ENCODE measurements at regions not wholly inside any gene's neighbourhood (a gene's known extent, or its start where the extent isn't known, plus 50 kb on each side); places are given as distances from the start of the nearest gene placed in this dataset.

DNA sequence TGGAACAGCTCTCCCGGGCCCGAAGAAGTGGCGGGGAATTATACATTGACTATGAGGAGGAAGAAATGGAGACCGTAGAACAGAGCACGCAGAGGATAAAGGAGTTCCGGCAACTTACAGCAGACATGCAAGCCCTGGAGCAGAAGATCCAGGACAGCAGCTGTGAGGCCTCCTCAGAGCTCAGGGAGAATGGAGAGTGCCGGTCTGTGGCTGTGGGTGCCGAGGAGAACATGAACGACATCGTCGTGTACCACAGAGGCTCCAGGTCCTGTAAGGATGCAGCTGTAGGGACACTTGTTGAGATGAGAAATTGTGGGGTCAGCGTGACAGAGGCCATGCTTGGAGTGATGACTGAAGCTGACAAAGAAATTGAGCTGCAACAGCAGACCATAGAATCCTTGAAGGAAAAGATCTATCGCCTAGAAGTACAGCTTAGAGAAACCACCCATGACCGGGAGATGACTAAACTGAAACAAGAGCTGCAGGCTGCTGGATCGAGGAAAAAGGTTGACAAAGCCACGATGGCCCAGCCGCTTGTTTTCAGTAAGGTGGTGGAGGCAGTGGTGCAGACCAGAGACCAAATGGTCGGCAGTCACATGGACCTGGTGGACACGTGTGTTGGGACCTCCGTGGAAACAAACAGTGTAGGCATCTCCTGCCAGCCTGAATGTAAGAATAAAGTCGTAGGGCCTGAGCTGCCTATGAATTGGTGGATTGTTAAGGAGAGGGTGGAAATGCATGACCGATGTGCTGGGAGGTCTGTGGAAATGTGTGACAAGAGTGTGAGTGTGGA lies 129.5 kb upstream of the DMRT1 start:
- no peak for TF ChIP-seq BHLHE40 (IDR thresholded peaks at IDR 0.05; ENCODE audit: low read depth, low read length)
- TF ChIP-seq MAZ (IDR thresholded peaks at IDR 0.05; ENCODE audit: borderline replicate concordance, low read depth, low read length): no peak
- TF ChIP-seq POLR2A (IDR thresholded peaks at IDR 0.05; ENCODE audit: low read depth, low read length): no peak
- no peak for TF ChIP-seq CTCF (conservative IDR thresholded peaks at IDR 0.05; ENCODE audit: low read depth, low read length)
- no peak for TF ChIP-seq MAFK (IDR thresholded peaks at IDR 0.05; ENCODE audit: low read depth, low read length)
- no peak for TF ChIP-seq SMC3 (IDR thresholded peaks at IDR 0.05; ENCODE audit: low read depth, low read length)
- TF ChIP-seq RAD21 (IDR thresholded peaks at IDR 0.05; ENCODE audit: low read length): no peak
- no peak for TF ChIP-seq CEBPB (IDR thresholded peaks at IDR 0.05; ENCODE audit: low read depth, low read length)

Data from IMR-90 (cell line).